Astrocyte of the cerebellum (primary cell): ENCODE measurements at regions not wholly inside any gene's neighbourhood (a gene's known extent, or its start where the extent isn't known, plus 50 kb on each side); places are given as distances from the start of the nearest gene placed in this dataset.

Source experiments
- DNase-seq: peaks from one replicate; pipeline ENCODE4 v3.0.0-alpha.2; 2011; ENCODE audit warnings: low read depth
- H3K4me3 ChIP-seq: 2 replicates; pipeline ENCODE4 v1.5.1; 2011; ENCODE audit warnings: mild to moderate bottlenecking, low read depth, low read length, moderate library complexity
- CTCF ChIP-seq: IDR thresholded peaks from 2 replicates; pipeline ENCODE4 v1.5.1; 2012; ENCODE audit warnings: low read length, low read depth, moderate library complexity, mild to moderate bottlenecking; ENCODE audit errors: missing control alignments
- in situ Hi-C: cut with HindIII; loops from 2 replicates; pipeline ENCODE4 v1.10.0; 2017; ENCODE audit warnings: low sequenced_read_pairs

GRCh38 chr3:170643831-170644230, 58.0 kb upstream of the SLC7A14 start:
- DNase-seq: no peak
- H3K4me3 ChIP-seq: no peak overlapping the region
- no peak for TF ChIP-seq CTCF
- in situ Hi-C loops: loop anchor here (5.0 kb wide), 1 partner anchor 82 kb away; no protein-coding TSS in a partner anchor

- in situ Hi-C loops: loop anchor here (5.0 kb wide), 1 partner anchor 81 kb away; no protein-coding TSS in a partner anchor
- TF ChIP-seq CTCF: no peak
- DNase-seq: no peak
- H3K4me3 ChIP-seq: no peak overlapping the region
Measured at GRCh38 chr3:170642882-170643601, 57.2 kb upstream of the SLC7A14 start.

GRCh38 chr3:170641510-170642236, 55.8 kb upstream of the SLC7A14 start:
- TF ChIP-seq CTCF: no peak
- in situ Hi-C loops: loop anchor here (5.0 kb wide), 1 partner anchor 79 kb away; no protein-coding TSS in a partner anchor
- no peak overlapping the region for H3K4me3 ChIP-seq
- no peak for DNase-seq

- no peak for TF ChIP-seq CTCF
- no peak for DNase-seq
- no peak overlapping the region for H3K4me3 ChIP-seq
- in situ Hi-C loops: loop anchor here (5.0 kb wide), 1 partner anchor 78 kb away; no protein-coding TSS in a partner anchor
Measured at GRCh38 chr3:170640737-170641171, 54.9 kb upstream of the SLC7A14 start.

- no peak for DNase-seq
- TF ChIP-seq CTCF: no peak
- in situ Hi-C loops: no loop called here
- no peak overlapping the region for H3K4me3 ChIP-seq
Measured at GRCh38 chr3:170638988-170639387, 53.1 kb upstream of the SLC7A14 start.

- H3K4me3 ChIP-seq: no peak overlapping the region
- in situ Hi-C loops: no loop called here
- no peak for TF ChIP-seq CTCF
- no peak for DNase-seq
Measured at GRCh38 chr3:170637306-170637705, 51.4 kb upstream of the SLC7A14 start.
